RPMI7951 (cell line): ENCODE measurements at regions not wholly inside any gene's neighbourhood (a gene's known extent, or its start where the extent isn't known, plus 50 kb on each side); places are given as distances from the start of the nearest gene placed in this dataset.
"Not testable (repeated sequence)": the region's sequence is repeated elsewhere in the genome, so short reads cannot be mapped to it uniquely, and the experiment has no call there.

Source experiments
- DNase-seq: peaks from one replicate; pipeline ENCODE4 v3.0.0-alpha.2; 2012; ENCODE audit warnings: low read depth

- no peak for DNase-seq
These were observed 89.1 kb downstream of the RHOU start for GRCh38 chr1:228824366-228824765.

GRCh38 chr1:228825041-228825440 is 89.8 kb downstream of the RHOU start:
- no peak for DNase-seq

GRCh38 chr1:228825840-228826484 is 90.7 kb downstream of the RHOU start:
- no peak for DNase-seq

- no peak for DNase-seq
These were observed 91.7 kb downstream of the RHOU start for GRCh38 chr1:228827019-228827418.

- no peak for DNase-seq
These were observed 92.9 kb downstream of the RHOU start for GRCh38 chr1:228828151-228828550.

GRCh38 chr1:228830185-228830953 is 95.1 kb downstream of the RHOU start:
- DNase-seq, result no peak

GRCh38 chr1:228830954-228831481 is 95.7 kb downstream of the RHOU start:
- DNase-seq, result peak; percentile 42

GRCh38 chr1:228833911-228834688 is 98.8 kb downstream of the RHOU start:
- DNase-seq, result no peak

GRCh38 chr1:228835456-228835855 is 100.2 kb downstream of the RHOU start:
- DNase-seq, result no peak

- no peak for DNase-seq
These were observed 100.6 kb downstream of the RHOU start for GRCh38 chr1:228835911-228836310.

DNA sequence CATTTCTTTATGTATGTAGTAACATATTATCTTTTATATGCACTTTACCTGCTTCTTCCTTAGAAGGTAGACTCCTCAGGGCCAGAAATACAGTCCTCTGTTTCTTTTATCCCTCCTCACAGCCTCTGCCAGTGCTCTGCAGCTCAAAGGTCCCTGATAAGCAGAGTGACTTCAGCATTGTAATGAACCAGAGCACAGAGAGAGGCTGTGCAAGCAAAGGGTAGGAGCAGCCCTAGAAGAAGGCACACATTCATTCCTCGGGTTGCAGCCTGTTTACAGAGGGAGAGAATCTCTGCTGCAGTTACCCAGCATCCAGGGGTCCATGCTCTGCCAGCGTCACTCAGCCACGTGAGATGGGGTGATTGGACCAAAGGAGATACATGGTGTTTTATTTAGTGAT is 101.1 kb downstream of the RHOU start:
- no peak for DNase-seq

DNA sequence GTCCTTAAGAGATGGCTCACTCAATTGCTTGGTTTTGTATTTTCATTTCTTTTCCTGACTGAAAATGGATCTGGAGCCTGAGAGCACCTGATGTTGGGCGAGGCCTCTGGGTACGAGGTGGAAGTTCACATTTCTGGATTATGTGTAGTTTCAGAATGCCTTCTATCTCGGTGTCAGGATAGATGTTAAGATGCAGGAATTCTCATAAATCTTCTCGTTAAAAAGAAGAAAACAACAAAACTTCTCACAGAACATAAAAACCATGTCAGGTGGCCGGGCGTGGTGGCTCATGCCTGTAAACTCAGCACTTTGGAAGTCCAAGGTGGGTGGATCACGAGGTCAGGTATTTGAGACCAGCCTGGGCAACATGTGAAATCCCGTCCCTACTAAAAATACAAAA is 101.8 kb downstream of the RHOU start:
- DNase-seq, result no peak

- peak; percentile 69 for DNase-seq
These were observed 102.8 kb downstream of the RHOU start for GRCh38 chr1:228837817-228838716.

DNA sequence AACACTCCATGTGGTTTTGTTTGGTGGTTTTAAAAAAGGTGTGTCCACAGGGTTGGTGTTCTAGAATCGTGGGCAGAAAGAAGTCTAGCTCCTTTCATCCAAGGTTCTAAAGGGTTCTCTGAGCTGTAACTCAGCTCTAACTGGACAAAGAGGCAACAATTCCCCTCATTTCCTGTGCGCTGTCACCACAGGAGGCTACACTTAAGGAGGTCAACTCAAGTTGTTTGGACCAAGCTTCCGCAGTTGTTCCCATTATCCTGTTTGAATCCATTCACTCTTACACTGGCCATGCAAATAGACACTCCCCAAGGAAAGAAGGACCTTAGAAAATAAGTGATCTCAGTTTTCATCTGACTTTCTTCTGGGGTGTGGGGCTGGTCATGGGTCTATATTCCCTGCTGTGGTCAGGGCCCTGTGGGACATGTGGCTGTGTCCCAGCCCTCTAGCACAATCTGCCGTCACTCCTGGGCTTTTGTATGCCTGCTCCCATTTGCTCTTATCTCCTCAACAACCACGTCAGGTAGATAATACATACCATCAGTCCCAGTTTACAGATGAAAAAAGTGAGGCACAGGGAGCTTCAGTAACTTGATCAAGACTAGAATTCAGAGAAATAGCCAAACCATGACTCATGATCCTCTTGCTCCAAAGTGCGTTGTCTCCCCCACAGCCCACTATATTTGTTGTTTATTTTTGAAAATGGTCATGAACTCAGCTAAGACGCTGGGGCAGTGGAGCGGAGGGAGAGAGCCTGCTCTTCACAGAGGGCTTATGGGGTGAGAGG is 103.6 kb downstream of the RHOU start:
- no peak for DNase-seq

GRCh38 chr1:228839656-228840055 is 104.4 kb downstream of the RHOU start:
- DNase-seq, result no peak

GRCh38 chr1:228841632-228842031 is 106.4 kb downstream of the RHOU start:
- no peak for DNase-seq

DNA sequence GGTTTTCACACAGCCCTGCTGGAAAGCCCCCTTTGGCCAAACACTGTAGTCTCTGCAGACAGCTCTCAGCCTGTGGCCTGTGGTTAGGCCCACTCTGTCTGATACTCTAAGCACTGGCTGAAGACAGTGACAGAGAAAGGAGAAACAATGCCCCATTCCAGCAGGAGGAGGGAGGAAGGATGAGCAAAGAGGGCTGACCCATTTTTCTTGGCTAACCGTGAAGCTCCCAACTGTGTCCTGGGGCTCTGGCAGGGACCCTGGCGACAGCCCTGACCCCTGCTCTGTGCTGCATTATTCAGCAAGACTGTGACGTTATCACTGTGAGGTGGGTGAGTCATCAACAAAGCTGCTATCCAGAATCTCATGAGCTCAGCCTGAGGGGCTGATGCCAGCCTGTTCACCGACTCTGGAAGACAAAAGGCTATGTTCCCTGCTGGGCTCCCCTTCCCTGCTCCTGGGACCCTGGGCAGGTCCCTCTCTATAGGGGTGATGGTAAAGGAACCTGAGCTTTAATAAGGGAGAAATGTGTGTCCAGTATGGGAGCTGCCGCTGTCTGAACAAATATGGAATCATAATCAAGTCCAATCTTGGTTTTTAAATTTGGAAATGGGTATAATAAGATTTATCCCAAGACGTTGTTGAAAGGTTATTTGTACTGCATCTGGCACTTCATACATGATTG is 107.0 kb downstream of the RHOU start:
- peak; percentile 62 for DNase-seq

- no peak for DNase-seq
These were observed 109.8 kb downstream of the RHOU start for GRCh38 chr1:228845101-228845500.

DNA sequence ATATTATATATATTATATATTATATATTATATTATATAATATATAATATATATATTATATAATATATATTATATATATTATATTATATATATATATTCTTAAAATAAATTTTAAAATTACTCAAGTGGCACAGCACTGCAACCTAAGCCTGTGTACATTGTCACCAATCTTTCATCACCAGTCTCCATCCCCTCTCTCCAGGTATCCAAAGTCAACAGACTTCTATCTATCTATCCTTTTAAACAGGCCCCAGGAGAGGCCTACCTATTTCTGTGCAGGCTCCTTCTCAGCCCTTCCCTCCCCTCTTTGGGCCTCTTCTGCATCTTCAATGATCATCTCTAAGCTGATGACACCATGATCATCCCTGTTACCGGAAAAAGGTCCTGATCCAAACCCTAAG is 111.7 kb downstream of the RHOU start:
- no peak for DNase-seq

DNA sequence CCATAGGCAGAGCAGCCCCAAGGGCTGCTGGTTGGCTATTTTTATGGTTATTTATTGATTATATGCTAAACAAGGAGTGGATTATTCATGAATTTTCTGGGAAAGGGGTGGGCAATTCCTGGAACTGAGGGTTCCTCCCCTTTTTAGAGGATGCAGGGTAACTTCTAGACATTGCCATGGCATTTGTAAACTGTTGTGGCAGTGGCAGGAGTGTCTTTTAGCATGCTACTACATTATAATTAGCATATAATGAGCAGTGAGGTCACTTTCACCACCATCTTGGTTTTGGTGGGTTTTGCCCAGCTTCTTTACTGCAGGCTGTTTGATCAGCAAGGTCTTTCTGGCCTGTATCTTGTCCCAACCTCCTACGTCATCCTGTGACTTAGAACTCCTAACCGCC is 112.2 kb downstream of the RHOU start:
- not testable (repeated sequence) for DNase-seq
